GM19328 (cell line): ENCODE measurements at regions not wholly inside any gene's neighbourhood (a gene's known extent, or its start where the extent isn't known, plus 50 kb on each side); places are given as distances from the start of the nearest gene placed in this dataset.
"Not testable (repeated sequence)": the region's sequence is repeated elsewhere in the genome, so short reads cannot be mapped to it uniquely, and the experiment has no call there.

Experiments used
- ATAC-seq: cut with Tn5 transposase; IDR thresholded peaks from one replicate; pipeline ENCODE4 v1.9.1; 2021; ENCODE audit warnings: mild to moderate bottlenecking, moderate library complexity; ENCODE audit not compliant: unreplicated experiment

DNA sequence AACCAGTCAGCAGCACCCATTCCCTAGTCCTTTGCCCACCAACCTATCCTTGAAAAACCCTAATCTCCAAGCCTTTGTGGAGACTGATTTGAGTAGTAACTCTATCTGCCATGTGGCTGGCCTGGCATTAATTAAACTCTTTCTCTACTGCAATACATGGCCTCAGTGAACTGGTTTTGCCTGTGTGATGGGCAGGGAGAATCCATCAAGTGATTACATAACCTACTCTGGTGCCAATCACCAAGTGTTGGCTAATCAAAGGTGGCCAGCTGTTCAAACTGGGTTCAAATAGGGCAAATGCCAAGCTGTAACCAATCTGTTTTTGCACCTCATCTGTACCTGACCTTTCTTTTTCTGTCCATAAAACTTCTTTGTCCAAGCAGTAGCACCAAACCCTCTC is 139.8 kb upstream of the XPO1 start:
- no peak for ATAC-seq

DNA sequence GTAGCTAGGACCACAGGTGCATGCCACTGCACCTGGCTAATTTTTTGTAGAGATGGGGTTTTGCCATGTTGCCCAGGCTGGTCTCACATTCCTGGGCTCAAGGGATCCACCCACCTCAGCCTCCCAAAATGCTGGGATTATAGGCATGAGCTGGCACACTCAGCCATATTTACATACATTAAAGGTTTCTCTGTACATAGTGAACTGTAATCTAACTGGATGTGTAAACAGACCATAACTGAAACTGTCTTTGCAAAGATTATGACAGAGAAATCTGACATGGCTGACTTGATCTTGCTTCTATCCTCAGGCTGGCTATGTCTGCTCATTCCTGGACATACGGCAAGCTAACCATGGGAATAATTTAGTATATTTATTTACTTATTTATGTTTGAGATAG is 139.2 kb upstream of the XPO1 start:
- ATAC-seq = no peak

DNA sequence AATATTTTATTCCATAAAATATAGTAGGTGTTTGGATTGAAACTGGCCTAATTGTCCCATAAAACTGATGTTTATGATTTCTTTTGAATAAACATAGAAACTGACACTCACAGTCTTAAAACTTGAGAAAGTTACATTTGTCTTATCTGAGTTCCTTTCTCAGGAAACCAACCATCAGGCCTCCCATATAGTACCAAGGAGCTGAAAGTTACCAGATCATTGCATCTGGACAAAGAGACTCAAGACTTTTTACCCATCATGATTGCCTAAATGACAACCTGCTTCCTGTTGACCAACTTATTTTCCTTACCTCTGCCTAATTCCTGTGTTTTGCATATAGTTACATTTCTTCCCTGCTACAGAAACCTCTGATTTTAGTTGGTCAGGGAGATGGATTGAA is 137.0 kb upstream of the XPO1 start:
- ATAC-seq = no peak

DNA sequence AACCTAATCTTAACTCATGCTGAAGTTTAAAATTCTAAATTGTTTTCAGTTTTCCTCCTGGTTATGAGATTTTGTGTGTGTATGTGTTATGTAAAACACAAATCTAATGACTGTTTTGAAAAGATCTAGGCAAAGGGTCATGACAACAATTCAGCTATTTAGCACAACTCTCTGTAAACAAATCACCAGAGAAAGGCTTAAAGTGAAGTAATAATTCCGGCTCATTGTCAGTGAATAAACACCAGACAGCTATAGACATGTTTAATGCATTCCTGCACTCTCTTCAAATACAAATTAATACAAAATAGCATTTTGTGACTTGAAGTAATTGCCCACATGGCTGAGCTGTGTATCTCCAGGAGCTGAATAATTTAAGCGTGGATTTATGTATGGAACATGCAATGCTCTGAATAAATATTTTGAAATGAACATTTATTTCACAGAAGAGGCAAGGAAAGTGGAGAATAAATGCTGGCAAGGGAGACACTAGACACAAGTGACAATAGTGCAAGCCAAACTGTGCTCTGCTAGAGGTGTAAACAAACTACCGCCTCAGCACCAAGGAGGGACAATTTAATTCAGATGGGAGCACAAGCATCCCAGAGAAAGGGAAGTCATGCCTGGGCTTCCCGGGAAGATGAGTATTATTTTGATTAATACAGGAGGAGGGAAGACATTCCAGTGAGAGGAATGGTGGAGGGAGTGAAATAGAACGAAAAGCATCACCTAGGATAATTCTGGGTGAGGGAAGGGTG is 133.6 kb upstream of the XPO1 start:
- no peak for ATAC-seq

DNA sequence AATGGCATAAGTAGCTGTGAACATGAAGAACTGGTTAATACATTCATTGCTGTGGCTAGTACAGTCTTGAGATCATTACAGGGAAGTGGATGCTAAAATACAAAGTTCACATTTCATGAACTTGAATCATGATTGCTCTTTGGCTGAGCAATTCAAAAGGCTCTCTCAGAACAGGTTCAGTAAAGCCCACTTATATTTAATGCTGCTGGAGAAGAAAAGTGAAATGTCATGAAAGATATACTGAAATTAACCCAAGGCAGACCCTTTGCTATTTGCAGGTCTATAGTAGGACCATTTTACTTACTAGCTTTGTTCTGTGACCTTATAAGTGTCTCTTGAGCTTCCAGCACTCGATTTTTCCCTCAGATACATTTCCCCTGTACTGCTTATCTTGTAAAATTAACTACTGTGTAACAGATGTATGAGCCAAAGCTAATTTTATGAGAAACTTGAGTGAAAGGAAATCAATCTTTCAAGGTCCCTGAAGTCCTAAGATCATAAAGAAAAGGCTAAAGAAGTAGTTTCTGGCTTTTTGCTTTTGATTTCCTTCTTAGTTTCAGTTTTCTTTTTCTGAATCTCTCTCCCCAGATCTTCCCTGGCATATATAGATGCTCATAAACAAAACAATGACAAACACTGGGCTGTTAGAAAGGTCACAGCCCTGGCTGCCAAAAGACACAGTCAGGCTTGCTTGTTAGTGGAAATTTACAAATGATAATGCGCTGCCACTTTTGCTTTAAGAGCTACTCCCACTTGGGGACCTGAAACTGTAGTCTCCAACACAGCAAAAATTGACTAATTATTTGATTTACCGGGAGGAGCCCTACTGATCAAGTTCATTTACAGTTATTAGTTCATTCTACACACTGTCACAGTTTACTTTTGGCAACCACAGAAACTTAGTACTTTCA is 132.7 kb upstream of the XPO1 start:
- ATAC-seq = no peak

DNA sequence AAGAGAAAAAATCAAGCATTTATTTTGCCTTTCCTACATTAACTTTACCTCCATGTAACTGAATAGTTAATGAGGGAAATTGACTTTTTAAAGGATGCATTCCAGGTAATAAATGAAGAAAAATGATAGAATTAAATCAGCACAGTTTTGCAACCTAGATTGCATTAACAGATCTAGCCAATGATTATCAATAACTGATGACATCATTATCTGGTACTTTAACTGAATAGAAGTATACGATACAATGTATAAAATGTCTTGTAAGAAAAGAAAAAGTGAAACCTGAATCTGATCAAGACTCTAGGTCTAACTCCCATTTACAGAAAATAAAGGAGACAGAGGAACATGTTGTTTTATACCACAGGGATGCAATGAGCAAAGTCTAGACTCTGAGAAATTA is 126.0 kb upstream of the XPO1 start:
- no peak for ATAC-seq

DNA sequence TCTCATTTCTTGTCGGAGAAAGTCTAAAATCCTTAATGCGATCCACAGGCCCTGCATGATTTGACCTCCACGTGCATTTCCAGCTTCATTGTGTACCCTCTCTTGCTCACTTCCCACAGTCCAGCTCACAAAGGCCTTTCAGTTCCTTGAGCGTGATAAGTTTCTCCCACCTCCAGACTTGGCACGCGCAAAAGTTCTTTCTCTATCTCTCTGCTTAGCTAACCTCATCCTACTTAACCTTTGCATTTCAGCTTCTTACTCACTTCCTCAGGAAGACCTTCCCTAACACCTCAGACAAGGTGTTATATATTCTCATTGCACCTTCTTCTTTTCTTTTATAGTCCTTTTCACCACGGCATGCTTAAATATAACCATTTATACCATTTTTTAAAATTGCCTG is 124.8 kb upstream of the XPO1 start:
- ATAC-seq = no peak

DNA sequence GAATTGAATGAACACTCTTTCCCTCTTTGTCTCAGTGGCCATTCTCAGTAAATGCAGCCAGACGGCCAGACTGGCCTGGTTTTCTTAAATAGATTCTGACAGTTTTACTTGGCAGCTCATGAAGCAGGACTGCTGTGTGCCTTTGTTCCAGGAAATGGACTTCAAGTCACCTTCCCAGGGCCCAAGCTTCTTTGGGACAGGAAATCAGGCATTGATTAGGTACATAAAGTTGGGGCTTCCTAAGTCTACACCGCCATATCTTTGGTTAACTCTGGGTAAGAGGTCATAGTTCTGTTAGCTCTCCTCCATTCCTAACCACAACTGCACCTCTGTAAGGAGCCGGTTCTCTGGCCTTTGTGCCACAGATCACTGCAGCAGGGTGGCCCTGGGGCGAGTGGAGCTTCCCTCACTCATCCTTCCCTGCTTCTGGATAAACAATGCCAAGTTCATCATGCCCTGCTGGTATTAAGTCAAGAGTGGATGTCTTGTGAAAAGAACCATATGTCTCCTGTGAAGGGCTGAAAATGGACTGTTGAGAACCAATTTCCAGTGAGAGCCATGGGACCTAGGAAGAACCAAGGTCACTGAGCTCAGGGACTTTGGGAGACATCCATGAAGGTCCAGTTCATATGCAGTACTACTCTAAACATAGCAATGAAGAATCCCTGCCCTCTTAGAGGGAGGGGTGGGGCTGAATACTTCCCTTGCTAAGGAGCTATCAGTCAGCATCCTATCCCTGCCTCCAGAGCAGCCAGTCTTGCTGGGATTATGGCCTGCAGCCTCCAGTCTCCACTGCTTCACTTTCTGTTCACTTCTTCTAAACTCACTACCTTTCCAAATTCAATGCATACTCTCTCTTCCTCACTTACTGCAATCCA is 122.6 kb upstream of the XPO1 start:
- no peak for ATAC-seq

DNA sequence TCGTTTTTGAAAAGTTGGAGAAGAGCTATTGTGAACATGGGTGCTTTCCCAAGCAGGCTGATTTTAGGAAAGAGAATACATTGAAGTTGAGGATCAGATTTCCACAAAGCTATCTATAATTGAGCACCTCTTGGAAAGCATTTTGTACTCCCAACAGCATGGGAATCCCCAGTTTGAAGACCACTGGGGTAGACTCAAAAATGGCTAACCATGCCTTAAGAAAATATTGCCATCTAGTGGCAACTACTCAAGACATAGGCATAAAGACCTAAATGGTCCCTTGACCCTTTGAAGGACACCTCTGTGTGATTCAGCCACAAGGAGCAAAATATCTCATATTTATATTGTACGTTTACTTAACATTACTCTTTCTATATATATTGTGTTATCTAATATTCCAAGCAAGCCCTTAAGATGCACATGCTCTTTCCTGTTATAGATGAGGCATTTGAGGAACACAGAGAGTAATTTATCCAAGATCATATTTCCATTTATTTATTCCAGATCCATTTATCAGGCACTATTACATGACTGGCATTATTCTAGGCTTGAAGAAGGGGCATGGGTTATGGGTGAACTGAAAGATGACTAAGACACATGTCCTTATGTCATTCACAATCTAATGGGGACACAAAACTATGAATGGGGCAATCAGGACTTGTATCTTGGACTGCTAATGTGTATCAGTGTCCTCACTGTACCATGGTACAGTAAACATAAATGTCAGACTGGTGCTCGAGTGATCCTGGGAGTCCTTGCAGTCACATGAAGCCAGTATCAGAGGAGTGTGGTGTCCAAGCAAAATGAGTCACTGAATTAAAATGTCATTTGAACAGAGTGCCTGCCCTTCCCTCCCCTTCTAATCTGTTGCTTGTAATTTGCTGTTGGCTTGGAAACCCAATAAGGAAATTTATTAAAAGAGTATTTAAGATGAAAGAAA is 121.0 kb upstream of the XPO1 start:
- ATAC-seq = no peak

DNA sequence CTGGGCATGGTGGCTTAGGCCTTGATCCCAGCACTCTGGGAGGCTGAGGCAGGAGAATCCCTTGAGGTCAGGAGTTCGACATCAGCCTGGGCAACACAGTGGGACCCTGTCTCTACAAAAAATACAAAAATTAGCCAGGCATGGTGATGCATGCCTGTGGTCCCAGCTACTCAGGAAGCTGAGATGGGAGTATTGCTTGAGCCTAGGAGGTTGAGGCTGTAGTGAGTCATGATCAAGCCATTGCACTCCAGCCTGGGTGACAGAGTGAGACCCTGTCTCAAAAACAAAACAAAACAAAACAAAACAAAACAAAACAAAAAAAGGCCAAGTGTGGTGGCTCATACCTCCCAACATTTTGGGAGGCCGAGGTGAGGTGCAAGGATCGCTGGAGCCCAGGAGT is 111.8 kb upstream of the XPO1 start:
- not testable (repeated sequence) for ATAC-seq

DNA sequence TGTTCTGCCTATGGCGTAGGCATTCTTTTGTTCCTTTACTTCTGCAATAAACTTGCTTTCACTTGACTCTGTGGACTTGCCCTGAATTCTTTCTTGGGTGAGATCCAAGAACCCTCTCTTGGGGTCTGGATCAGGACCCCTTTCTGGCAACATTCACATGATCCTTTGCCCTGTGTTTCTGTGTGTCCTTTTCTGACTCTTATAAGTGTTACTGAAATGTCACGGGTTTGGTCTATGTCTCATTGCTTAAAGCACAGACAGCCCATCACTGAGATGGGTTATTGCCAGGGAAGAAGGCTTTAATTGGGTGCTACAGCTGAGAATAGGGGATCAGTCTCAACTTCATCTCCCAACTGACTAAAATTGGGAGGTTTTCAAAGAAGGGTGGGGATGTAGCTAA is 110.9 kb upstream of the XPO1 start:
- no peak for ATAC-seq

DNA sequence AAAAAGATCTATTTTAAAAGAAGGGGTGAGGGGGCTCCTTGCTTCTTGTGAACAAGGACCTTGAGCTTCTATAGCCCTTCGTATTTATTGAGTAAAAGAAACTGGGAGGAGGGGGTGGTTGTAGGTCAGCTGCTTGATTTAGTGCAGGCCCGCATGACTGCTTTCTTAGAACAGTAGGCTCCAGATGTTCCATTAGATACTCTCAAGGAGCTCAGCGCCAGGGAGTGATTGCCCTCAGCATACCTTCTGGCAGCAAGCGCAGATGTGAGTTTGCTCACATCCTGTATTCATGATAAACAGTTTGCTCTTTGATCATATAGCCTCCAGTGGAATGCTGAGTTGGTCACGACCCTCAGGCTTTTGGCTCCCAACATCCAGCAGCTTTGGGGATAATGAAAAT is 108.9 kb upstream of the XPO1 start:
- ATAC-seq = no peak

DNA sequence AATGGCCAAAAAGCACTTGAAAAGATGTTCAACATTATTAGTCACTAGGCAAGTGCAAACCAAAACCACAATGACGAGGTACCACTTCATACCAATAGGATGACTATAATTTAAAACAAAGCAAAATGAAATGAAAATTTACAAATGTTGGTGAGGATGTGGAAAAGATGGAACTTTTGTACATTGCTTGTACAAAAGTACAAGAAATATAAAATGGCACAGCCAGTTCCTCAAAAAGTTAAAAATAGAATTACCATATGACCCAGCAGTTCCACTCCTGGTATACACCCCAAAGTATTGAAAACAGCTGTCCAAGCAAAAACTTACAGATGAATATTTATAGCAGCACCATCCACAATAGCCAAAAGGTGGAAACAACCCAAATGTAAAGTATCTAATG is 107.8 kb upstream of the XPO1 start:
- no peak for ATAC-seq

DNA sequence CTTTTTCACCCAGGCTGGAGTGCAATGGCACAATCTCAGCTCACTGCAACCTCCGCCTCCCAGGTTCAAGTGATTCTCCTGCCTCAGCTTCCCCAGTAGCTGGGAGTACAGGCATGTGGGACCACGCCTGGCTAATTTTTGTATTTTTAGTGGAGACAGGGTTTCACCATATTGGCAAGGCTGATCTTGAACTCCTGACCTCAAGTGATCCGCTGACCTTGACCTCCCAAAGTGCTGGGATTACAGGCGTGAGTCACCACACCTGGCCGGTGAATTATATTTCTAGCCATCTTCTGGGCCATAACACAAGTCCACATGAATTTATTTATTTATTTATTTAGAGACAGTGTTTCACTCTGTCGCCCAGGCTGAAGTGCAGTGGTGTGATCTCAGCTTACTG is 105.0 kb upstream of the XPO1 start:
- not testable (repeated sequence) for ATAC-seq

DNA sequence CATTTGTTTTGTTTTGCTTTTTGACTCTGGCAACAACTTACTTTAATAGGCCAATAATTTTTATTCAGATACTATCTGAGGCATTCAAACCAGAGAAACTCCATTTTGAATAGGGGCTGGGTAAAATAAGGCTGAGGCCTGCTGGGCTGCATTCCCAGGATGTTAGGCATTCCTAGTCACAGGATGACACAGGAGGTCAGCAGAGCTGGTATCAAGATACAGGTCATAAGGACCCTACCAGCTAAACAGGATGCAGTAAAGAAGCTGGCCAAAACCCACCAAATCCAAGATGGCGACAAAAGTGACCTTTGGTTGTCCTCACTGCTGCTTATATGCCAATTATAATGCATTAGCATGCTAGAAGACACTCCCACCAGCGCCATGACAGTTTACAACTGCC is 102.2 kb upstream of the XPO1 start:
- ATAC-seq = no peak

DNA sequence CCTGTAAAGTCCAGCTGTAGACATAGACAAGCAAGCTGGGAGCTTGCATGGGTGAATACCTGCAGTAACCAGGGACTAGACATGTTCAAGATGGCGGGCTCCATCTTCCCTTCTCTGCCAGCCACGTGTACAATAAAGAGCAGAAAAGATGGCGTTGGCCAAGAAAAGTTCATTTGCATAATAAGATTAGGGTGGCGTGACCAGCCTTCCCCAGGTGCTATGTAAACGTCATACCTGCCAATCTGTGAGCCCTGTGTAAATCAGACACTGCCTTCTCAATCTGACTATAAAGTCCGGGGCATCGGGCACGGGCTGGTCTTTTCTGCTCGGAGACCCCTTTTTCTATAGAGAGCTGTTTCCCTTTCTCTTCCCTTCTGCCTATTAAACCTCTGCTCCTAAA is 101.6 kb upstream of the XPO1 start:
- no peak for ATAC-seq

DNA sequence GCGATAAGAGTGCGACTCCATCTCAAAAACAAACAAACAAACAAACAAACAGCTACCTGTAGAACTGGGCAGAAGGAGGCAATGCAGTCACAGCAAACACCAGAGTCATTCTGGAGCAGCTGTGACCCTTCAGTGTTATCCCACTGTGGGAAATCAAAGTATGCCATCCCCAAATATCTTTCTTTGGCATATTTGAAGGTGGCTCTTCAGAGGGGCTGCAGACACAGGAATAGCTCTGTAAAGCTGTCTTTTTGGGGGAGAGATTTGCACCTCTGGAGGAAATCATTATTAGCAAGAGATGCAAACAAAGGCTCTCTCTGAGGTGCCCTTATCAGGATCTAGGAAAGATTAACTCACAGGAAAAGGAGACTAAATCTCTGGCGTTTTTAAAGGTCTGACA is 98.5 kb upstream of the XPO1 start:
- no peak for ATAC-seq

DNA sequence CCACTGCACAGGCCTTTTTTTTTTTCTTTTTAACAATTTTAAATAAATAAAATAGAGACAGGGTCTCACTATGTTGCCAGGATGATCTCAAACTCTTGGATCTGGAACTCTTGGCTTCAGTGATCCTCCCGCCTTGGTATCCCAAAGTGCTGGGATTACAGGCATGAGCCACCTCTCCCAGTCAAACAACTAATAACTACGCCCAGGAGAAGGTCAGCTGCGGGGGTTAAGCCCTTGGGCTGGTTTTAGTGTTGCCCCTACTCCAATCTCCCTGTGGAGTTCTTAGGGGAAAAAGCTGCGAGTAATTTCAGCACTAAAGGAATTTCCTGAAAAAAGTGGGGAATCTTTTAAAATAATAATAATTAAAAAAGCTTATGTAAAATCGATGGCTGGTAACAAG is 96.4 kb upstream of the XPO1 start:
- no peak for ATAC-seq

DNA sequence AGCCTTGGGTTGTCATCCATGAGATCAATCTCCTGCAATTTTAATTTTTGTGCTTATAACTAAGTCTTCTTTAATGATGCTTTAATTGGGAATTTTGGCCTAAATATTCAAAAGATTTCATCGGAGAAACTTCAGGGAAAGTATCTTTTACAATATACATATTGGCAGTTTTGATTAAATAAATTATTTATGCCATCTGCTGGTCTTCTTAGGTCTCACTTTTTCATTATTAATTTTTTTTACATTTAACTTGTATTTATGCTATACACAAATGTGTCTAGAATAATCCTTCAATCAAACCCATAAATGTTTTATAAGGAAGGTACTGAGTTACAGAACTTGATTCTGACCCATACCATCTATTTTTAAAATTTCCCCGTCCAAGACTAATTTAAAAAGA is 95.1 kb upstream of the XPO1 start:
- no peak for ATAC-seq
